ENCODE measurements at regions not wholly inside any gene's neighbourhood (a gene's known extent, or its start where the extent isn't known, plus 50 kb on each side); places are given as distances from the start of the nearest gene placed in this dataset.

GRCh38 chr5:173720953-173721600 lies 104.6 kb upstream of the BOD1 start:
- no peak overlapping the region for H3K4me3 ChIP-seq (replicated peaks; ENCODE audit: low read depth, low read length)
- DNase-seq (ENCODE audit: extremely low read depth, low read depth) = no peak
- TF ChIP-seq, protein P1, sequence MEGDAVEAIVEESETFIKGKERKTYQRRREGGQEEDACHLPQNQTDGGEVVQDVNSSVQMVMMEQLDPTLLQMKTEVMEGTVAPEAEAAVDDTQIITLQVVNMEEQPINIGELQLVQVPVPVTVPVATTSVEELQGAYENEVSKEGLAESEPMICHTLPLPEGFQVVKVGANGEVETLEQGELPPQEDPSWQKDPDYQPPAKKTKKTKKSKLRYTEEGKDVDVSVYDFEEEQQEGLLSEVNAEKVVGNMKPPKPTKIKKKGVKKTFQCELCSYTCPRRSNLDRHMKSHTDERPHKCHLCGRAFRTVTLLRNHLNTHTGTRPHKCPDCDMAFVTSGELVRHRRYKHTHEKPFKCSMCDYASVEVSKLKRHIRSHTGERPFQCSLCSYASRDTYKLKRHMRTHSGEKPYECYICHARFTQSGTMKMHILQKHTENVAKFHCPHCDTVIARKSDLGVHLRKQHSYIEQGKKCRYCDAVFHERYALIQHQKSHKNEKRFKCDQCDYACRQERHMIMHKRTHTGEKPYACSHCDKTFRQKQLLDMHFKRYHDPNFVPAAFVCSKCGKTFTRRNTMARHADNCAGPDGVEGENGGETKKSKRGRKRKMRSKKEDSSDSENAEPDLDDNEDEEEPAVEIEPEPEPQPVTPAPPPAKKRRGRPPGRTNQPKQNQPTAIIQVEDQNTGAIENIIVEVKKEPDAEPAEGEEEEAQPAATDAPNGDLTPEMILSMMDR (IDR thresholded peaks at IDR 0.05; ENCODE audit: low read depth, low read length, missing control alignments) = no peak

GRCh38 chr5:173721601-173722232 lies 105.3 kb upstream of the BOD1 start:
- TF ChIP-seq, protein P1 (IDR thresholded peaks at IDR 0.05; ENCODE audit: low read depth, low read length, missing control alignments) = no peak
- no peak for DNase-seq (ENCODE audit: extremely low read depth, low read depth)
- H3K4me3 ChIP-seq (replicated peaks; ENCODE audit: low read depth, low read length) = no peak overlapping the region

DNA sequence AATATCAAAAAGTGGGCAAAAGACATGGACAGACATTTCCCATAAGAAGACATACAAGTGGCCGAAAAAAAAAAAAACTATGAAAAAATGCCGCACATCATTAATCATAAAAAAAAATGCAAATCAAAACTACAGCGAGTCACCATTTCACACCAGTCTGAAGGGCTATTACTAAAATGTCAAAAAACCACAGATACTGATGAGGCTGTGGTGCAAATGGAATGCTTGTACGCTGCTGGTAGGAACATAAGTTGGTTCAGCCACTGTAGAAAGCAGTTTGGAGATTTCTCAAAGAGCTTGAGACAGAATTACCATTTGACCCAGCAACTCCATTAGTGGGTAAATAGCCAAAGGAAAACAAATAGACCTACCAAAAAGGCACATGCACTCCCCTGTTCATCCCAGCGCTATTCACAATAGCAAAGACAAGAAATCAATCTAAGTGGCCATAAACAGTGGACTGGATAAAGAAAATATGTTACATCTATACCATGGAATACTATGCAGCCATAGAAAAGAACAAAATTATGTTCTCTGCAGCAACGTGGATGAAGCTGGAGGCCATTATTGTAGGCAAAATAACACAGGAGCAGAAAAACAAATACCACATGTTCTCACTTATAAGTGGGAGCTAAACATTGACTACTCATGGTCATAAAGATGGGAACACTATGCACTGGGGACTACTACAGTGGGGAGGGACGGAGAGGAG lies 110.6 kb upstream of the BOD1 start:
- TF ChIP-seq, protein P1 (IDR thresholded peaks at IDR 0.05; ENCODE audit: low read depth, low read length, missing control alignments) = no peak
- no peak overlapping the region for H3K4me3 ChIP-seq (replicated peaks; ENCODE audit: low read depth, low read length)
- no peak for DNase-seq (ENCODE audit: extremely low read depth, low read depth)

GRCh38 chr5:173727839-173728778 lies 111.7 kb upstream of the BOD1 start:
- DNase-seq (ENCODE audit: extremely low read depth, low read depth) = no peak
- TF ChIP-seq, protein P1 (IDR thresholded peaks at IDR 0.05; ENCODE audit: low read depth, low read length, missing control alignments) = no peak

GRCh38 chr5:173729079-173729765 lies 112.8 kb upstream of the BOD1 start:
- TF ChIP-seq, protein P1 (IDR thresholded peaks at IDR 0.05; ENCODE audit: low read depth, low read length, missing control alignments) = no peak
- no peak for DNase-seq (ENCODE audit: extremely low read depth, low read depth)

More at GRCh38 chr5:173727839-173728778, 111.7 kb upstream of the BOD1 start:
- H3K4me3 ChIP-seq (replicated peaks; ENCODE audit: low read depth, low read length) = no peak overlapping the region

More at GRCh38 chr5:173729079-173729765, 112.8 kb upstream of the BOD1 start:
- no peak overlapping the region for H3K4me3 ChIP-seq (replicated peaks; ENCODE audit: low read depth, low read length)

Measured in HFF-Myc (cell line).